ENCODE measurements at regions not wholly inside any gene's neighbourhood (a gene's known extent, or its start where the extent isn't known, plus 50 kb on each side); places are given as distances from the start of the nearest gene placed in this dataset.

DNA sequence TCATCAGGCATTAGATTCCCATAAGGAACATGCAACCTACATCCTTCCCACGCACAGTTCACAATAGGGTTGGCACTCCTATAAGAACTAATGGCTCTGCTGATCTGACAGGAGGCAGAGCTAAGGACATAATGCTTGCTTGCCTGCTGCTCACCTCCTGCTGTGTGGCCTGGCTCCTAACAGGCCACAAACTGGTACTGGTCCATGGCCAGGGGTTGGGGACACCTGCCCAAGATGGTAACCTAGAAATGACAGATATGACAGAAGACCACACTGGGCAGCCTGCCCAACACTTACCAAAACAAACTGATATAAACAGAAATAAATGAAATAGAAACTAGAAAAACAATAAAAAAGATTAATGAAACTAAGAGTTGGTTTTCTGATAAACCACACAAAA lies 325.6 kb downstream of the SEC23A start:
- Histone ChIP-seq H3K27me3 (replicated peaks; ENCODE audit: insufficient read depth) (no peaks in the 10 kb centered on the region), H3K27ac (no peak overlapping the region), H3K9me3 (no peaks in the 10 kb centered on the region), H3K4me3 (no peak overlapping the region), H3K36me3 (no peaks in the 10 kb centered on the region), H3K4me1 (ENCODE audit: control insufficient read depth in 1 of 2, low read depth in 2 of 2) (no peaks in the 10 kb centered on the region)
- ATAC-seq (ENCODE audit: insufficient number of reproducible peaks, low FRiP score, low read depth) (no peak), DNase-seq (ENCODE audit: low spot score) (no peak)
- TF ChIP-seq, protein P1, sequence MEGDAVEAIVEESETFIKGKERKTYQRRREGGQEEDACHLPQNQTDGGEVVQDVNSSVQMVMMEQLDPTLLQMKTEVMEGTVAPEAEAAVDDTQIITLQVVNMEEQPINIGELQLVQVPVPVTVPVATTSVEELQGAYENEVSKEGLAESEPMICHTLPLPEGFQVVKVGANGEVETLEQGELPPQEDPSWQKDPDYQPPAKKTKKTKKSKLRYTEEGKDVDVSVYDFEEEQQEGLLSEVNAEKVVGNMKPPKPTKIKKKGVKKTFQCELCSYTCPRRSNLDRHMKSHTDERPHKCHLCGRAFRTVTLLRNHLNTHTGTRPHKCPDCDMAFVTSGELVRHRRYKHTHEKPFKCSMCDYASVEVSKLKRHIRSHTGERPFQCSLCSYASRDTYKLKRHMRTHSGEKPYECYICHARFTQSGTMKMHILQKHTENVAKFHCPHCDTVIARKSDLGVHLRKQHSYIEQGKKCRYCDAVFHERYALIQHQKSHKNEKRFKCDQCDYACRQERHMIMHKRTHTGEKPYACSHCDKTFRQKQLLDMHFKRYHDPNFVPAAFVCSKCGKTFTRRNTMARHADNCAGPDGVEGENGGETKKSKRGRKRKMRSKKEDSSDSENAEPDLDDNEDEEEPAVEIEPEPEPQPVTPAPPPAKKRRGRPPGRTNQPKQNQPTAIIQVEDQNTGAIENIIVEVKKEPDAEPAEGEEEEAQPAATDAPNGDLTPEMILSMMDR (IDR thresholded peaks at IDR 0.05), result no peak

DNA sequence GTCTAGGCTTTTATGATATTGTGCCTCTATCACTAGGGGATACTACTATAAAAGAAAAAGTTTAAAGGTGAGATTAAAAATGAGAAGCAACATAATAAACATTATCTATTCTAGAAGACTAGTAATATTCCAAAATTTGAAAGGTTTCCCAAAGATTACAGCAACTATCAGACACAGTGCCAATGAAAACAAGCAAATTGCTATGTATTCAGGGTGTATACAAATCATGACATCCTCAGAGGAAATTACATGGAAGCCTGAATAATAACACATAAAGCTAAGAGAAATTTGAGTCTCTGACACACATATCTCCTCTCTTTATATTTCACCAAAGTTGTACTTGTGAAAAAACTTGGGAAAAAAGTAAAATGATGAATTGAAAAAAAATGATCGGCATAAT lies 327.0 kb downstream of the SEC23A start:
- DNase-seq (ENCODE audit: low spot score) (no peak), ATAC-seq (ENCODE audit: insufficient number of reproducible peaks, low FRiP score, low read depth) (no peak)
- H3K36me3 ChIP-seq, result no peaks in the 10 kb centered on the region
- H3K27ac ChIP-seq, result no peak overlapping the region
- TF ChIP-seq, protein P1 (IDR thresholded peaks at IDR 0.05), result no peak
- no peaks in the 10 kb centered on the region for H3K9me3 ChIP-seq
- no peak overlapping the region for H3K4me3 ChIP-seq
- H3K27me3 ChIP-seq (replicated peaks; ENCODE audit: insufficient read depth), result no peaks in the 10 kb centered on the region
- no peaks in the 10 kb centered on the region for H3K4me1 ChIP-seq (ENCODE audit: control insufficient read depth in 1 of 2, low read depth in 2 of 2)

DNA sequence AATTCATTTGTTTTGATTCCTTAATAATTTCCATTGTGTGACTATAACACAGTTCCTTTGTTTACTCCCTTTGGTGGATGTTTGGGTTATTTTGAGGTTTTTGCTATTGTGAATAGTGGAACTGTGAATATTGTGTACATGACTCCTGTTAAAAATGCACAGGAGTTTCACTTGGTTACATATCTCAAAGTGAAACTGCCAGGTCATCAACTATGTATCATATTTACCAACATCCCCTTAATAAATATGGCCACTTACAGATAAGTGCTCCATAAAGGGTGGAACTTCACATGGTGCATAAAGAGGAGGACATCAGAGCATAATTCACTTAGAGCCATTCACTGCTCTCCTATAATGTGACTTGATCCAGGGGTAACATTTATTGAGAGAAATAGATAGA lies 328.9 kb downstream of the SEC23A start:
- H3K4me1 ChIP-seq (ENCODE audit: control insufficient read depth in 1 of 2, low read depth in 2 of 2), result no peaks in the 10 kb centered on the region
- H3K9me3 ChIP-seq, result no peaks in the 10 kb centered on the region
- ATAC-seq (ENCODE audit: insufficient number of reproducible peaks, low FRiP score, low read depth) (no peak), DNase-seq (ENCODE audit: low spot score) (no peak)
- H3K27me3 ChIP-seq (replicated peaks; ENCODE audit: insufficient read depth), result no peaks in the 10 kb centered on the region
- no peak overlapping the region for H3K4me3 ChIP-seq
- TF ChIP-seq, protein P1 (IDR thresholded peaks at IDR 0.05), result no peak
- no peaks in the 10 kb centered on the region for H3K36me3 ChIP-seq
- H3K27ac ChIP-seq, result no peak overlapping the region

DNA sequence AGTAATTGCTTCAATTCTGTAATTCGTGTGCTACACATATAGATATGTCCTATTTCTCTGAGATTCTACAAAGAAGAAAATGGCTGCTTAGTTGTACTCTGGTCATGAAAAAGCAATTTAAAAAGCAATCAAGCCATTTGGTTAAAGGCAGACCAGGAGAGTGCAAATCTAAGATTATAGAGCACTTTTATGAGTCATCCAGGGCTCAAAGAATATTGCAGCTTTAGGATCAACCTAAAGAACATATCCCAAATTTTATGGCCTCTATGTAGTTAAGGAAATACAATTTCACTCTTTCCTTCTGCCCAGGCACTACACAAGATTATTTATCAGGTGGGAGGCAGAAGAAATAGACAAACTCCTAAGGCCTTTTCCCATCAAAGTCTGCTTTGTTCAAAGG lies 332.8 kb downstream of the SEC23A start:
- TF ChIP-seq, protein P1 (IDR thresholded peaks at IDR 0.05), result no peak
- Histone ChIP-seq H3K4me1 (ENCODE audit: control insufficient read depth in 1 of 2, low read depth in 2 of 2) (no peaks in the 10 kb centered on the region), H3K27me3 (replicated peaks; ENCODE audit: insufficient read depth) (no peaks in the 10 kb centered on the region), H3K27ac (no peak overlapping the region), H3K9me3 (no peaks in the 10 kb centered on the region), H3K4me3 (no peak overlapping the region), H3K36me3 (no peaks in the 10 kb centered on the region)
- no peak for ATAC-seq (ENCODE audit: insufficient number of reproducible peaks, low FRiP score, low read depth)
- DNase-seq (ENCODE audit: low spot score), result no peak

DNA sequence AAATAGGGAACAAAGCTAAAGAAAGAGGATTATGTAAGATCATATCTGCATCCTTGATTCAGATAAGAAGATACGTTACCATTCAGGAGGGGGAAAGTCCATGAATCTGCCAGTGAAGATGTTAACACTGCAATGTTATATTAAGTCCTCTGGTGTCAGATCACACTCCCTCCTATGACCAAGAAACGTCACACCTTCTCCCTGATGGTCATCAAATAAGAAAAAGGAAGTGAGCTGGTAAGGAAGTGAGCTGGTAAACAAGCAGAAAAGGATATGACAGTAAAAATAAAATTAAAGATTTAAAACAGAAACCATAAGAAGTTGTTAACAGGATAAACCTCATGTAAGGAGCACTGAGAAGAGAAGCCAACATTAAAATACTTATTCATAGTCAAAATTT lies 340.2 kb downstream of the SEC23A start:
- TF ChIP-seq, protein P1 (IDR thresholded peaks at IDR 0.05), result no peak
- H3K36me3 ChIP-seq, result no peaks in the 10 kb centered on the region
- H3K4me3 ChIP-seq, result no peak overlapping the region
- no peaks in the 10 kb centered on the region for H3K27me3 ChIP-seq (replicated peaks; ENCODE audit: insufficient read depth)
- H3K9me3 ChIP-seq, result no peaks in the 10 kb centered on the region
- ATAC-seq (ENCODE audit: insufficient number of reproducible peaks, low FRiP score, low read depth) (no peak), DNase-seq (ENCODE audit: low spot score) (no peak)
- no peak overlapping the region for H3K27ac ChIP-seq
- no peaks in the 10 kb centered on the region for H3K4me1 ChIP-seq (ENCODE audit: control insufficient read depth in 1 of 2, low read depth in 2 of 2)
